ENCODE measurements at regions not wholly inside any gene's neighbourhood (a gene's known extent, or its start where the extent isn't known, plus 50 kb on each side); places are given as distances from the start of the nearest gene placed in this dataset.
A peak's percentile ranks its signal among the peaks of the same experiment; 100 is the strongest.

GRCh38 chr17:77011173-77012011 is 129.4 kb upstream of the SEC14L1 start:
- no peak overlapping the region for H3K9ac ChIP-seq (ENCODE audit: low read depth, low read length)
- no peaks in the 10 kb centered on the region for H3K27me3 ChIP-seq (ENCODE audit: insufficient read depth, low read length, poor library complexity)
- no peaks in the 10 kb centered on the region for H3K36me3 ChIP-seq (ENCODE audit: insufficient read depth, low read length)
- H4K20me1 ChIP-seq (ENCODE audit: insufficient read depth, low read length), result no peaks in the 10 kb centered on the region
- no peaks in the 10 kb centered on the region for H3K79me2 ChIP-seq (ENCODE audit: insufficient read depth, low read length)
- H2AFZ ChIP-seq (ENCODE audit: low read depth, low read length), result no peak overlapping the region
- no peak overlapping the region for H3K27ac ChIP-seq (ENCODE audit: low read length)
- no peak overlapping the region for H3K4me2 ChIP-seq (ENCODE audit: insufficient read depth, low read length)
- ATAC-seq (ENCODE audit: insufficient read depth, low read depth), result no peak
- H3K9me3 ChIP-seq (ENCODE audit: insufficient read depth, low read length, severe bottlenecking), result peaks cover 15% of the 10 kb centered on the region
- no peaks in the 10 kb centered on the region for H3K4me1 ChIP-seq (ENCODE audit: insufficient read depth, low read length)
- peak; percentile 42 for DNase-seq
- no peak overlapping the region for H3K4me3 ChIP-seq (ENCODE audit: low read depth in 1 of 2, low read length in 2 of 2)
- TF ChIP-seq CTCF (IDR thresholded peaks at IDR 0.05; ENCODE audit: borderline replicate concordance, extremely low read depth, low read length, poor library complexity, severe bottlenecking) (peak; percentile 68), EZH2 (IDR thresholded peaks at IDR 0.05; ENCODE audit: borderline replicate concordance, low read depth, low read length, severe bottlenecking) (no peak)

- Histone ChIP-seq H3K9me3 (ENCODE audit: insufficient read depth, low read length, severe bottlenecking) (peaks cover 3% of the 10 kb centered on the region), H2AFZ (ENCODE audit: low read depth, low read length) (no peak overlapping the region), H3K4me2 (ENCODE audit: insufficient read depth, low read length) (no peak overlapping the region)
Measured at GRCh38 chr17:77018504-77018903, 122.3 kb upstream of the SEC14L1 start.

GRCh38 chr17:77019893-77020379 is 120.8 kb upstream of the SEC14L1 start:
- TF ChIP-seq EZH2 (IDR thresholded peaks at IDR 0.05; ENCODE audit: borderline replicate concordance, low read depth, low read length, severe bottlenecking) (no peak), CTCF (IDR thresholded peaks at IDR 0.05; ENCODE audit: borderline replicate concordance, extremely low read depth, low read length, poor library complexity, severe bottlenecking) (no peak)
- ATAC-seq (ENCODE audit: insufficient read depth, low read depth), result no peak
- Histone ChIP-seq H3K9ac (ENCODE audit: low read depth, low read length) (no peak overlapping the region), H2AFZ (ENCODE audit: low read depth, low read length) (no peak overlapping the region), H4K20me1 (ENCODE audit: insufficient read depth, low read length) (no peaks in the 10 kb centered on the region), H3K27ac (ENCODE audit: low read length) (no peak overlapping the region), H3K4me1 (ENCODE audit: insufficient read depth, low read length) (no peaks in the 10 kb centered on the region), H3K9me3 (ENCODE audit: insufficient read depth, low read length, severe bottlenecking) (peaks cover 3% of the 10 kb centered on the region), H3K4me3 (ENCODE audit: low read depth in 1 of 2, low read length in 2 of 2) (no peak overlapping the region), H3K79me2 (ENCODE audit: insufficient read depth, low read length) (no peaks in the 10 kb centered on the region), H3K27me3 (ENCODE audit: insufficient read depth, low read length, poor library complexity) (no peaks in the 10 kb centered on the region), H3K36me3 (ENCODE audit: insufficient read depth, low read length) (no peaks in the 10 kb centered on the region), H3K4me2 (ENCODE audit: insufficient read depth, low read length) (no peak overlapping the region)
- DNase-seq, result no peak

More at GRCh38 chr17:77018504-77018903, 122.3 kb upstream of the SEC14L1 start:
- Histone ChIP-seq H3K27me3 (ENCODE audit: insufficient read depth, low read length, poor library complexity) (no peaks in the 10 kb centered on the region), H3K4me1 (ENCODE audit: insufficient read depth, low read length) (no peaks in the 10 kb centered on the region), H3K9ac (ENCODE audit: low read depth, low read length) (no peak overlapping the region), H4K20me1 (ENCODE audit: insufficient read depth, low read length) (no peaks in the 10 kb centered on the region), H3K79me2 (ENCODE audit: insufficient read depth, low read length) (no peaks in the 10 kb centered on the region), H3K4me3 (ENCODE audit: low read depth in 1 of 2, low read length in 2 of 2) (no peak overlapping the region), H3K36me3 (ENCODE audit: insufficient read depth, low read length) (no peaks in the 10 kb centered on the region), H3K27ac (ENCODE audit: low read length) (no peak overlapping the region)
- TF ChIP-seq EZH2 (IDR thresholded peaks at IDR 0.05; ENCODE audit: borderline replicate concordance, low read depth, low read length, severe bottlenecking) (no peak), CTCF (IDR thresholded peaks at IDR 0.05; ENCODE audit: borderline replicate concordance, extremely low read depth, low read length, poor library complexity, severe bottlenecking) (no peak)
- ATAC-seq (ENCODE audit: insufficient read depth, low read depth), result no peak
- no peak for DNase-seq
